ENCODE measurements at regions not wholly inside any gene's neighbourhood (a gene's known extent, or its start where the extent isn't known, plus 50 kb on each side); places are given as distances from the start of the nearest gene placed in this dataset.

GRCh38 chr3:25023876-25024275 lies 404.2 kb upstream of the RARB start:
- no peak overlapping the region for H2BK20ac ChIP-seq (ENCODE audit: low read depth, low read length)
- H3K27me3 ChIP-seq (ENCODE audit: control insufficient read depth, insufficient read depth, low read length) = no peaks in the 10 kb centered on the region
- no peak overlapping the region for H3K4ac ChIP-seq (ENCODE audit: low read depth, low read length)
- BruUV-seq (replicated peaks) = no TSS peak
- H4K5ac ChIP-seq (ENCODE audit: low read depth, low read length) = no peak overlapping the region
- H3K4me3 ChIP-seq (ENCODE audit: insufficient read depth, low read depth, low read length) = no peak overlapping the region
- H3K79me1 ChIP-seq (ENCODE audit: low read depth in 1 of 2, low read length in 2 of 2) = no peaks in the 10 kb centered on the region
- H3K36me3 ChIP-seq (ENCODE audit: control insufficient read depth, insufficient read depth, low read length) = no peaks in the 10 kb centered on the region
- POLR2A ChIA-PET (ENCODE audit: unreplicated experiment) = no interaction called here
- no peak overlapping the region for H2AK9ac ChIP-seq (replicated peaks; ENCODE audit: low read depth, low read length, poor library complexity)
- no peak overlapping the region for H3K4me2 ChIP-seq (ENCODE audit: low read depth, low read length)
- no peak for DNase-seq
- no peaks in the 10 kb centered on the region for H3K9me3 ChIP-seq (ENCODE audit: control insufficient read depth, insufficient read depth, low read length)
- H3K14ac ChIP-seq (replicated peaks; ENCODE audit: low read depth, low read length) = no peak overlapping the region
- WGBS, 2 experiments (ENCODE audit: extremely low coverage in 2 of 2, insufficient read length in 1 of 2) = no CpG with 5 or more reads among the region's 2 CpGs
- ATAC-seq (ENCODE audit: low read depth) = no peak
- in situ Hi-C loops (cut with MboI; ENCODE audit: low sequenced_read_pairs) (no loop called here), dilution Hi-C loops (cut with HindIII; ENCODE audit: low sequenced_read_pairs, unreplicated experiment) (no loop called here), intact Hi-C loops (cut with micrococcal nuclease) (no loop called here)
- no peak overlapping the region for H4K91ac ChIP-seq (ENCODE audit: insufficient read depth, low read depth, low read length)
- H2BK120ac ChIP-seq (ENCODE audit: low read depth, low read length) = no peak overlapping the region
- H3K23ac ChIP-seq (ENCODE audit: low read depth, low read length) = no peak overlapping the region
- no peak overlapping the region for H3K27ac ChIP-seq (ENCODE audit: insufficient read depth, low read length)
- H2BK15ac ChIP-seq (ENCODE audit: low read depth, low read length) = no peak overlapping the region
- no peak overlapping the region for H3K56ac ChIP-seq (ENCODE audit: extremely low read depth, insufficient read depth, low read length)
- no peak overlapping the region for H2AK5ac ChIP-seq (ENCODE audit: low read depth, low read length)
- no peak for TF ChIP-seq ELK1 (IDR thresholded peaks at IDR 0.05; ENCODE audit: borderline replicate concordance, low read depth, low read length)
- no peak for TF ChIP-seq MXI1 (IDR thresholded peaks at IDR 0.05; ENCODE audit: borderline replicate concordance, low read depth, low read length)
- no peak for TF ChIP-seq RAD21 (IDR thresholded peaks at IDR 0.05; ENCODE audit: low read length)
- TF ChIP-seq SMC3 (IDR thresholded peaks at IDR 0.05; ENCODE audit: low read depth, low read length) = no peak
- TF ChIP-seq RCOR1 (IDR thresholded peaks at IDR 0.05; ENCODE audit: insufficient replicate concordance, low read length) = no peak
- TF ChIP-seq USF2 (IDR thresholded peaks at IDR 0.05; ENCODE audit: low read depth, low read length) = no peak
- TF ChIP-seq FOS (IDR thresholded peaks at IDR 0.05; ENCODE audit: low read depth, low read length) = no peak
- no peak for TF ChIP-seq MAFK (IDR thresholded peaks at IDR 0.05; ENCODE audit: low read depth, low read length)
- TF ChIP-seq CEBPB (IDR thresholded peaks at IDR 0.05; ENCODE audit: low read depth, low read length) = no peak
- TF ChIP-seq NFE2L2 (IDR thresholded peaks at IDR 0.05; ENCODE audit: low read depth, low read length) = no peak
- H3K9me1 ChIP-seq (ENCODE audit: insufficient read depth, low read length) = no peaks in the 10 kb centered on the region
- H2AFZ ChIP-seq (replicated peaks; ENCODE audit: low read length, poor library complexity) = no peak overlapping the region
- H3K18ac ChIP-seq (ENCODE audit: low read depth, low read length) = no peak overlapping the region
- no peak overlapping the region for H4K8ac ChIP-seq (ENCODE audit: low read depth in 2 of 2, low read length in 2 of 2)
- CTCF ChIA-PET = no interaction called here
- no peaks in the 10 kb centered on the region for H3K4me1 ChIP-seq (ENCODE audit: control insufficient read depth, insufficient read depth, low read length)
- no peaks in the 10 kb centered on the region for H4K20me1 ChIP-seq (ENCODE audit: insufficient read depth, low read length)
- H3K9ac ChIP-seq (ENCODE audit: low read depth, low read length) = no peak overlapping the region
- H2BK5ac ChIP-seq (ENCODE audit: low read depth, low read length, poor library complexity, severe bottlenecking) = no peak overlapping the region
